ENCODE measurements at regions not wholly inside any gene's neighbourhood (a gene's known extent, or its start where the extent isn't known, plus 50 kb on each side); places are given as distances from the start of the nearest gene placed in this dataset.

GRCh38 chr14:101373690-101374295, 187.5 kb upstream of the DIO3 start:
- no peak for DNase-seq
- TF ChIP-seq GATA1 (IDR thresholded peaks at IDR 0.05; ENCODE audit: low read depth, low read length) (no peak), POLR2A (IDR thresholded peaks at IDR 0.05; ENCODE audit: low read length) (no peak)

- TF ChIP-seq GATA1 (IDR thresholded peaks at IDR 0.05; ENCODE audit: low read depth, low read length) (no peak), POLR2A (IDR thresholded peaks at IDR 0.05; ENCODE audit: low read length) (no peak)
- no peak for DNase-seq
Observed at GRCh38 chr14:101374373-101375338, 186.6 kb upstream of the DIO3 start.

GRCh38 chr14:101377069-101377468, 184.2 kb upstream of the DIO3 start:
- DNase-seq: no peak
- TF ChIP-seq GATA1 (IDR thresholded peaks at IDR 0.05; ENCODE audit: low read depth, low read length) (no peak), POLR2A (IDR thresholded peaks at IDR 0.05; ENCODE audit: low read length) (no peak)

- TF ChIP-seq POLR2A (IDR thresholded peaks at IDR 0.05; ENCODE audit: low read length) (no peak), GATA1 (IDR thresholded peaks at IDR 0.05; ENCODE audit: low read depth, low read length) (no peak)
- DNase-seq: no peak
Observed at GRCh38 chr14:101379842-101380241, 181.5 kb upstream of the DIO3 start.

GRCh38 chr14:101380512-101380911, 180.8 kb upstream of the DIO3 start:
- DNase-seq: no peak
- no peak for TF ChIP-seq POLR2A (IDR thresholded peaks at IDR 0.05; ENCODE audit: low read length)
- TF ChIP-seq GATA1 (IDR thresholded peaks at IDR 0.05; ENCODE audit: low read depth, low read length): no peak

GRCh38 chr14:101380940-101381339, 180.4 kb upstream of the DIO3 start:
- no peak for TF ChIP-seq POLR2A (IDR thresholded peaks at IDR 0.05; ENCODE audit: low read length)
- no peak for TF ChIP-seq GATA1 (IDR thresholded peaks at IDR 0.05; ENCODE audit: low read depth, low read length)
- no peak for DNase-seq

GRCh38 chr14:101383737-101384338, 177.5 kb upstream of the DIO3 start:
- no peak for DNase-seq
- no peak for TF ChIP-seq GATA1 (IDR thresholded peaks at IDR 0.05; ENCODE audit: low read depth, low read length)
- no peak for TF ChIP-seq POLR2A (IDR thresholded peaks at IDR 0.05; ENCODE audit: low read length)

- TF ChIP-seq GATA1 (IDR thresholded peaks at IDR 0.05; ENCODE audit: low read depth, low read length) (no peak), POLR2A (IDR thresholded peaks at IDR 0.05; ENCODE audit: low read length) (no peak)
- no peak for DNase-seq
Observed at GRCh38 chr14:101394374-101394773, 166.9 kb upstream of the DIO3 start.

GRCh38 chr14:101395779-101396178, 165.5 kb upstream of the DIO3 start:
- TF ChIP-seq POLR2A (IDR thresholded peaks at IDR 0.05; ENCODE audit: low read length) (no peak), GATA1 (IDR thresholded peaks at IDR 0.05; ENCODE audit: low read depth, low read length) (no peak)
- DNase-seq: no peak

- TF ChIP-seq GATA1 (IDR thresholded peaks at IDR 0.05; ENCODE audit: low read depth, low read length) (no peak), POLR2A (IDR thresholded peaks at IDR 0.05; ENCODE audit: low read length) (no peak)
- no peak for DNase-seq
Observed at GRCh38 chr14:101397206-101397605, 164.1 kb upstream of the DIO3 start.

GRCh38 chr14:101398011-101398410, 163.3 kb upstream of the DIO3 start:
- DNase-seq: no peak
- TF ChIP-seq GATA1 (IDR thresholded peaks at IDR 0.05; ENCODE audit: low read depth, low read length) (no peak), POLR2A (IDR thresholded peaks at IDR 0.05; ENCODE audit: low read length) (no peak)

GRCh38 chr14:101399737-101400517, 161.4 kb upstream of the DIO3 start:
- TF ChIP-seq POLR2A (IDR thresholded peaks at IDR 0.05; ENCODE audit: low read length) (no peak), GATA1 (IDR thresholded peaks at IDR 0.05; ENCODE audit: low read depth, low read length) (no peak)
- DNase-seq: no peak

GRCh38 chr14:101400830-101401229, 160.5 kb upstream of the DIO3 start:
- no peak for DNase-seq
- TF ChIP-seq GATA1 (IDR thresholded peaks at IDR 0.05; ENCODE audit: low read depth, low read length): no peak
- TF ChIP-seq POLR2A (IDR thresholded peaks at IDR 0.05; ENCODE audit: low read length): no peak
